ENCODE measurements at regions not wholly inside any gene's neighbourhood (a gene's known extent, or its start where the extent isn't known, plus 50 kb on each side); places are given as distances from the start of the nearest gene placed in this dataset.
A peak's percentile ranks its signal among the peaks of the same experiment; 100 is the strongest.

DNA sequence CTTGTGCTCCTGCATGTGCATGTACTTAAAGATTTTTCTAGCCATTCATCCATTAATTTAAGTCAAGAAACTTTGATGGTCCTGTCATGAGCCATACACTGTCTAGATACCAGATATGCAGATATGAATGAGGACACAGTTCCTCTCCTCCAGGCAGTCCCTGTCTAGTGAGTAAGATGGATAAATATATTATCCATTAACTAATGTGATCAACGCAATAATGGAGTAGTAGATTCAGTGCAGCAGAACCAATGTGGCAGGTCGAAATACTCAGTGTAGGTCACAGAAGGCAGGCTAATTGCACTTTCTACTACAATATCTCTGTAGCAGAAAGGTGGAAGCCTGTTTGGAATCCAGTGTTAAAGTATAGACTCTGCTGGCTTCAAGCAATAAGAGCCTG lies 112.5 kb downstream of the PCDH7 start:
- no peak overlapping the region for H3K4me3 ChIP-seq (ENCODE audit: low read depth, low read length)
- H3K36me3 ChIP-seq (ENCODE audit: control insufficient read depth, insufficient read depth, low read length), result no peaks in the 10 kb centered on the region
- DNase-seq (ENCODE audit: low read depth), result no peak
- no peaks in the 10 kb centered on the region for H3K27me3 ChIP-seq (ENCODE audit: control insufficient read depth, insufficient read depth, low read length)
- TF ChIP-seq, protein P1, sequence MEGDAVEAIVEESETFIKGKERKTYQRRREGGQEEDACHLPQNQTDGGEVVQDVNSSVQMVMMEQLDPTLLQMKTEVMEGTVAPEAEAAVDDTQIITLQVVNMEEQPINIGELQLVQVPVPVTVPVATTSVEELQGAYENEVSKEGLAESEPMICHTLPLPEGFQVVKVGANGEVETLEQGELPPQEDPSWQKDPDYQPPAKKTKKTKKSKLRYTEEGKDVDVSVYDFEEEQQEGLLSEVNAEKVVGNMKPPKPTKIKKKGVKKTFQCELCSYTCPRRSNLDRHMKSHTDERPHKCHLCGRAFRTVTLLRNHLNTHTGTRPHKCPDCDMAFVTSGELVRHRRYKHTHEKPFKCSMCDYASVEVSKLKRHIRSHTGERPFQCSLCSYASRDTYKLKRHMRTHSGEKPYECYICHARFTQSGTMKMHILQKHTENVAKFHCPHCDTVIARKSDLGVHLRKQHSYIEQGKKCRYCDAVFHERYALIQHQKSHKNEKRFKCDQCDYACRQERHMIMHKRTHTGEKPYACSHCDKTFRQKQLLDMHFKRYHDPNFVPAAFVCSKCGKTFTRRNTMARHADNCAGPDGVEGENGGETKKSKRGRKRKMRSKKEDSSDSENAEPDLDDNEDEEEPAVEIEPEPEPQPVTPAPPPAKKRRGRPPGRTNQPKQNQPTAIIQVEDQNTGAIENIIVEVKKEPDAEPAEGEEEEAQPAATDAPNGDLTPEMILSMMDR (IDR thresholded peaks at IDR 0.05; ENCODE audit: insufficient read depth, low read length, poor library complexity, severe bottlenecking), result no peak

DNA sequence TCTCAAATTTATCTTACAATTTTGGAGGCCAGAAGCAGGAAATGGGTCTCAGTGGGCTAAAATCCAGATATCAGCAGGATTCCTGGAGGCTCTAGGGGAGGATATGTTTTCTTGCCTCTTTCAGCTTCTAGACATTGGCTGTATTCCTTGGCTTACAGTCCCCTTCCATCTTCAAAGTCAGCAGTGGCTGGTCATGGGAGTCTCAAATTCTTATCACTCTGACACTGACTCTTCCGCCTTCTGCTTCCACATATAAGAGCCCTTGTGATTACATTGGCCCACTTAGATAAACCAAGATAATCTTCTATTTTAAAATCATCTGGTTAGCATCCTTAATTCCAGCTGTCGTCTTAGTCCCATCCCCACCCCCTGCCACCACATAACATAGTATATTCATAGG lies 113.0 kb downstream of the PCDH7 start:
- Histone ChIP-seq H3K27me3 (ENCODE audit: control insufficient read depth, insufficient read depth, low read length) (no peaks in the 10 kb centered on the region), H3K36me3 (ENCODE audit: control insufficient read depth, insufficient read depth, low read length) (no peaks in the 10 kb centered on the region), H3K4me3 (ENCODE audit: low read depth, low read length) (no peak overlapping the region)
- TF ChIP-seq, protein P1 (IDR thresholded peaks at IDR 0.05; ENCODE audit: insufficient read depth, low read length, poor library complexity, severe bottlenecking), result no peak
- no peak for DNase-seq (ENCODE audit: low read depth)

DNA sequence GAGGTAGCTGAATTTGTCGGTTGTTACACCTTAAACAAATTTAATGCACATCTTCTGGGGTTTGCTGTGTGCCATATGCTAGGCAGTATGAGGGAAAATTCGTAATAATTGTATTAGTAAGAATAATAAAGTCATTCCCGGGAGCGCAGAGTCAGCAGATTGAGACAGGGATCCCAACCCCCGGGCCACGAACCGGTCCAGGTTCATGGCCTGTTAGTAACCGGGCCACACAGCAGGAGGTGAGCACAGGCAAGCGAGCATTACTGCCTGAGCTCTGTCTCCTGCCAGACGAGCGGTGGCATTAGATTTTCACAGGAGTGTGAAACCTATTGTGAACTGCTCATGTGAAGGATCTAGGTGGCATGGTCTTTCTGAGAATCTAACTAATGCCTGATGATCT lies 114.9 kb downstream of the PCDH7 start:
- no peak for DNase-seq (ENCODE audit: low read depth)
- TF ChIP-seq, protein P1 (IDR thresholded peaks at IDR 0.05; ENCODE audit: insufficient read depth, low read length, poor library complexity, severe bottlenecking), result no peak
- H3K36me3 ChIP-seq (ENCODE audit: control insufficient read depth, insufficient read depth, low read length), result no peaks in the 10 kb centered on the region
- H3K27me3 ChIP-seq (ENCODE audit: control insufficient read depth, insufficient read depth, low read length), result no peaks in the 10 kb centered on the region
- H3K4me3 ChIP-seq (ENCODE audit: low read depth, low read length), result no peak overlapping the region

DNA sequence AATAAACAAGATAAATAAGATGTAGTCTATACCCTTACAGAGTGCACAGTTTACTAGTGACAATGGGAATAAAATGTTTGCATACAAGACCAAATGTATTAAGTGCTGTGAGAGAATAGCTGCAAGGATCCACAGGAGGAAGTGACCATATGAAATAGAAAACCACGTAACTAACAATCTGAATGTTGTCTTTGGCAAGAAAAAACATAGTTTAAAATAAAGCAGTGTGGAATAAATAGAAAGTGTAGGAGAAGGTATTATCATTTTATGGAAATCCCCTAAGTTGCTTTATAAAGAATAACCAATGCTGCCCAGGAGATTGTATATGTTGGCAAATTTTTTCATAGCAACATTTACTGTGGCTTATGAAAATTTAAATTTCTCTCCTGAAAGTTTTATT lies 116.1 kb downstream of the PCDH7 start:
- H3K27me3 ChIP-seq (ENCODE audit: control insufficient read depth, insufficient read depth, low read length), result no peaks in the 10 kb centered on the region
- DNase-seq (ENCODE audit: low read depth), result no peak
- TF ChIP-seq, protein P1 (IDR thresholded peaks at IDR 0.05; ENCODE audit: insufficient read depth, low read length, poor library complexity, severe bottlenecking), result no peak
- H3K4me3 ChIP-seq (ENCODE audit: low read depth, low read length), result no peak overlapping the region
- no peaks in the 10 kb centered on the region for H3K36me3 ChIP-seq (ENCODE audit: control insufficient read depth, insufficient read depth, low read length)

DNA sequence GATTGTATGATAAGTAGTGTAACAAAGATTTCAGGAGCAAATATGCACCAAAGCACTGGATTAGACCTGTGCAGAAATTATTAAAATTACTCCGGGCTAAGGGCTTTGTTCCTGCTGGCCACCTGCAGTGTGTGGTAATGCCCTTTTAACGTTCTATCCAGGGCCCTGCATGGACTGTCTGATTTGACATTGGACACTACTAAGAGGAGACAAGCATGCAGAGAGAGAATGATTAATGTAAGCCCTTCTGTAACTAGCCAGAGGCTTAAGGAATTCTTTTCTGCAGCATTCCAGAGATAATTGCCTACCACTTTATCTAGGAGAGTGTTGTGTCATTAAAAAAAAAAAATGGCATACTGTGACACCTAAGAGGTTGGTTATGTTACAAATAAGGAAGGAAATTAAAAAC lies 117.0 kb downstream of the PCDH7 start:
- TF ChIP-seq, protein P1 (IDR thresholded peaks at IDR 0.05; ENCODE audit: insufficient read depth, low read length, poor library complexity, severe bottlenecking), result no peak
- H3K36me3 ChIP-seq (ENCODE audit: control insufficient read depth, insufficient read depth, low read length), result no peaks in the 10 kb centered on the region
- H3K4me3 ChIP-seq (ENCODE audit: low read depth, low read length), result no peak overlapping the region
- no peaks in the 10 kb centered on the region for H3K27me3 ChIP-seq (ENCODE audit: control insufficient read depth, insufficient read depth, low read length)
- peak; percentile 61 for DNase-seq (ENCODE audit: low read depth)

DNA sequence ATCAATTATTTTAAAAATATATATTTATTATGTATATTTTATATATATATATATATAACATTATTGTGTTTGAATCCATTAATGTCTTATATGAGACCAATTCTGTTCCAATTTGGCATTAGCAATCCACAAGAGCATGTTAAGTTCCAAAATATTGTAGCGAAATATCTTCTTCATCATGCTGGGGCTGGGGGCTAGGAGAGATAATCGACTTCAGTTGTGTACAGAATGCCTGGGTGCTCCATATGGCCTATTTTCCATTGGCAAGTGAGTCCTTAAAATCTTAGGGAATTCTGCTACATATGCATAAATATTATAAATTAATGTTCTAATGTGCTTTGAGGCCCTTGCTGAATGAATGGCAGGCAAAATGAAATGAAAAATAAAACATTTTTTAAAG lies 117.7 kb downstream of the PCDH7 start:
- H3K27me3 ChIP-seq (ENCODE audit: control insufficient read depth, insufficient read depth, low read length), result no peaks in the 10 kb centered on the region
- DNase-seq (ENCODE audit: low read depth), result no peak
- H3K36me3 ChIP-seq (ENCODE audit: control insufficient read depth, insufficient read depth, low read length), result no peaks in the 10 kb centered on the region
- TF ChIP-seq, protein P1 (IDR thresholded peaks at IDR 0.05; ENCODE audit: insufficient read depth, low read length, poor library complexity, severe bottlenecking), result no peak
- H3K4me3 ChIP-seq (ENCODE audit: low read depth, low read length), result no peak overlapping the region

Measured in kidney epithelial cell (primary cell).